Omental fat pad (tissue), 3 donors: ENCODE measurements at regions not wholly inside any gene's neighbourhood (a gene's known extent, or its start where the extent isn't known, plus 50 kb on each side); places are given as distances from the start of the nearest gene placed in this dataset.

ENCODE experiments used
- ATAC-seq: fragments of 150-250 bp; one replicate; pipeline ENCODE4 v1.9.1; 2016; ENCODE audit warnings: mild to moderate bottlenecking, moderate library complexity; ENCODE audit not compliant: low FRiP score
- DNase-seq: peaks from one replicate; pipeline ENCODE4 v3.0.0-alpha.2; 2019; ENCODE audit warnings: low spot score
- CTCF ChIP-seq, 3 donors: fragments of 450-650 bp; IDR thresholded peaks; one replicate each; pipeline ENCODE4 v1.5.1; 2016 to 2017; ENCODE audit warnings: antibody characterized with exemption in 3 of 3, mild to moderate bottlenecking in 3 of 3, moderate library complexity in 2 of 3

- ATAC-seq, result no peak
- no peak for TF ChIP-seq CTCF (IDR thresholded peaks at IDR 0.05)
- no peak for DNase-seq
Measured at GRCh38 chr3:127369356-127369935, 81.6 kb upstream of the PRR20G start.

- no peak for DNase-seq
- ATAC-seq, result no peak
- TF ChIP-seq CTCF (IDR thresholded peaks at IDR 0.05), result no peak
Measured at GRCh38 chr3:127368186-127369032, 80.6 kb upstream of the PRR20G start.

- no peak for TF ChIP-seq CTCF (IDR thresholded peaks at IDR 0.05)
- DNase-seq, result no peak
- no peak for ATAC-seq
Measured at GRCh38 chr3:127367593-127367992, 79.7 kb upstream of the PRR20G start.

- no peak for DNase-seq
- no peak for TF ChIP-seq CTCF (IDR thresholded peaks at IDR 0.05)
- no peak for ATAC-seq
Measured at GRCh38 chr3:127366383-127366782, 78.5 kb upstream of the PRR20G start.

- no peak for DNase-seq
- ATAC-seq, result no peak
- TF ChIP-seq CTCF (IDR thresholded peaks at IDR 0.05), result no peak
Measured at GRCh38 chr3:127365163-127365798, 77.4 kb upstream of the PRR20G start.

- no peak for TF ChIP-seq CTCF (IDR thresholded peaks at IDR 0.05)
- ATAC-seq (no peak), DNase-seq (no peak)
Measured at GRCh38 chr3:127363891-127364290, 76.0 kb upstream of the PRR20G start.
